ENCODE measurements at regions not wholly inside any gene's neighbourhood (a gene's known extent, or its start where the extent isn't known, plus 50 kb on each side); places are given as distances from the start of the nearest gene placed in this dataset.

- no peak for TF ChIP-seq CTCF (IDR thresholded peaks at IDR 0.05)
- TF ChIP-seq POLR2A (IDR thresholded peaks at IDR 0.05) = no peak
Measured at GRCh38 chr5:73355108-73355507, 93.5 kb downstream of the FOXD1 start.
